IMR-90 (cell line): ENCODE measurements at regions not wholly inside any gene's neighbourhood (a gene's known extent, or its start where the extent isn't known, plus 50 kb on each side); places are given as distances from the start of the nearest gene placed in this dataset.

Source experiments
- BHLHE40 ChIP-seq: fragments of 150-350 bp; IDR thresholded peaks from 2 replicates; pipeline ENCODE4 v1.6.1; 2016; ENCODE audit warnings: mild to moderate bottlenecking, low read depth, low read length
- CEBPB ChIP-seq: IDR thresholded peaks from 2 replicates; pipeline ENCODE4 v1.6.1; 2012; ENCODE audit warnings: low read depth, low read length, improper control_type of control experiment
- CTCF ChIP-seq: conservative IDR thresholded peaks from 2 replicates; pipeline ENCODE4 v1.5.1; 2012; ENCODE audit warnings: mild to moderate bottlenecking, low read depth, low read length, improper control_type of control experiment
- ELK1 ChIP-seq: fragments of 150-350 bp; IDR thresholded peaks from 2 replicates; pipeline ENCODE4 v1.6.1; 2016; ENCODE audit warnings: low read depth, mild to moderate bottlenecking, low read length, moderate library complexity, borderline replicate concordance
- MAFK ChIP-seq: IDR thresholded peaks from 2 replicates; pipeline ENCODE4 v1.6.1; 2012; ENCODE audit warnings: low read depth, low read length, improper control_type of control experiment
- MAZ ChIP-seq: IDR thresholded peaks from 2 replicates; pipeline ENCODE4 v1.6.1; 2012; ENCODE audit warnings: low read depth, mild to moderate bottlenecking, low read length, improper control_type of control experiment, moderate library complexity, borderline replicate concordance
- MXI1 ChIP-seq: IDR thresholded peaks from 2 replicates; pipeline ENCODE4 v1.6.1; 2012; ENCODE audit warnings: low read depth, mild to moderate bottlenecking, low read length, moderate library complexity, borderline replicate concordance
- POLR2A ChIP-seq: IDR thresholded peaks from 2 replicates; pipeline ENCODE4 v1.6.1; 2012; ENCODE audit warnings: mild to moderate bottlenecking, low read depth, low read length
- RAD21 ChIP-seq: IDR thresholded peaks from 2 replicates; pipeline ENCODE4 v1.6.1; 2012; ENCODE audit warnings: low read length, improper control_type of control experiment
- RCOR1 ChIP-seq: IDR thresholded peaks from 2 replicates; pipeline ENCODE4 v1.6.1; 2012; ENCODE audit warnings: mild to moderate bottlenecking, low read length, improper control_type of control experiment; ENCODE audit not compliant: insufficient replicate concordance
- RFX5 ChIP-seq: IDR thresholded peaks from 2 replicates; pipeline ENCODE4 v1.8.0; 2012; ENCODE audit warnings: low read depth, mild to moderate bottlenecking, low read length, moderate library complexity
- SMC3 ChIP-seq: fragments of 150-350 bp; IDR thresholded peaks from 2 replicates; pipeline ENCODE4 v1.6.1; 2016; ENCODE audit warnings: low read depth, mild to moderate bottlenecking, antibody characterized with exemption, low read length, moderate library complexity
- USF2 ChIP-seq: fragments of 150-350 bp; IDR thresholded peaks from 2 replicates; pipeline ENCODE4 v1.6.1; 2017; ENCODE audit warnings: mild to moderate bottlenecking, antibody characterized with exemption, low read length, low read depth

GRCh38 chr5:164048359-164048926 is 543.0 kb downstream of the MAT2B start:
- TF ChIP-seq CTCF: peak; percentile 54
- no peak for TF ChIP-seq POLR2A
- no peak for TF ChIP-seq CEBPB
- peak; percentile 58 for TF ChIP-seq RAD21
- TF ChIP-seq MAFK: no peak
- TF ChIP-seq RFX5: no peak
- no peak for TF ChIP-seq BHLHE40
- TF ChIP-seq SMC3: peak; percentile 39
- no peak for TF ChIP-seq MXI1
- no peak for TF ChIP-seq RCOR1
- TF ChIP-seq MAZ: no peak
- TF ChIP-seq ELK1: no peak
- no peak for TF ChIP-seq USF2
